ENCODE measurements at regions not wholly inside any gene's neighbourhood (a gene's known extent, or its start where the extent isn't known, plus 50 kb on each side); places are given as distances from the start of the nearest gene placed in this dataset.

DNA sequence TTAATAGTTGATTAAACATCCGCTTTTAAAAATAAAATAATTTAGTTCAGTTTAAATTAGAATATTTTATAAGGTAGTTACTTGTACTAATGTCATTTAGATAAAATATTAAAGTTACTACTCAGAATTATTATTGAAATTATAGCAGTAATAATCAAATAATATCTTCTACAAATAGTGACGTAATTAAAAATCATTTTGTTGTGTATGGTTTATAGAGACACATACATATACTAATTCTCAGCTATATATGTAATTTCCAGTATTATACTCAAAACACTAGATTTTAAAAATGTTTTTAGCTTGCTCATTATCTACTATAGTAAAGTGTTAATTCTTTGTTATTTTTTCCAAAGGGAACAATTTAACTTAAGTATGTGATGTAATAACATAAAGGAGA lies 435.2 kb upstream of the MANEA start:
- Mint-ChIP-seq H3K27ac (no peak overlapping the region), H3K4me3 (no peak overlapping the region), H3K9me3 (no peaks in the 10 kb centered on the region), H3K27me3 (ENCODE audit: low read depth in 3 of 3) (no peaks in the 10 kb centered on the region), H3K4me1 (no peaks in the 10 kb centered on the region), H3K36me3 (no peaks in the 10 kb centered on the region)
- H3K4me1 ChIP-seq (ENCODE audit: control insufficient read depth in 1 of 2, insufficient read depth in 2 of 2, low read length in 2 of 2), result no peaks in the 10 kb centered on the region
- no peak overlapping the region for H3K4me3 ChIP-seq (replicated peaks in 1 of 3; ENCODE audit: low read depth in 2 of 3, low read length in 3 of 3)
- H3K4me2 ChIP-seq (replicated peaks; ENCODE audit: extremely low read depth, low read length, poor library complexity, severe bottlenecking), result no peak overlapping the region
- intact Hi-C loops (cut with micrococcal nuclease), result no loop called here
- H2AFZ ChIP-seq (ENCODE audit: insufficient read depth, low read depth, low read length, poor library complexity, severe bottlenecking), result no peak overlapping the region
- no peaks in the 10 kb centered on the region for H3K9me3 ChIP-seq (replicated peaks in 1 of 2; ENCODE audit: control insufficient read depth in 1 of 2, insufficient read depth in 1 of 2, low read length in 2 of 2)
- no peaks in the 10 kb centered on the region for H3K79me2 ChIP-seq (ENCODE audit: insufficient read depth, low read length)
- H3K9ac ChIP-seq (ENCODE audit: insufficient read depth, low read length, poor library complexity, severe bottlenecking), result no peak overlapping the region
- no peak for DNase-seq
- no peaks in the 10 kb centered on the region for H4K20me1 ChIP-seq (ENCODE audit: insufficient read depth, low read length)
- TF ChIP-seq, protein P1, sequence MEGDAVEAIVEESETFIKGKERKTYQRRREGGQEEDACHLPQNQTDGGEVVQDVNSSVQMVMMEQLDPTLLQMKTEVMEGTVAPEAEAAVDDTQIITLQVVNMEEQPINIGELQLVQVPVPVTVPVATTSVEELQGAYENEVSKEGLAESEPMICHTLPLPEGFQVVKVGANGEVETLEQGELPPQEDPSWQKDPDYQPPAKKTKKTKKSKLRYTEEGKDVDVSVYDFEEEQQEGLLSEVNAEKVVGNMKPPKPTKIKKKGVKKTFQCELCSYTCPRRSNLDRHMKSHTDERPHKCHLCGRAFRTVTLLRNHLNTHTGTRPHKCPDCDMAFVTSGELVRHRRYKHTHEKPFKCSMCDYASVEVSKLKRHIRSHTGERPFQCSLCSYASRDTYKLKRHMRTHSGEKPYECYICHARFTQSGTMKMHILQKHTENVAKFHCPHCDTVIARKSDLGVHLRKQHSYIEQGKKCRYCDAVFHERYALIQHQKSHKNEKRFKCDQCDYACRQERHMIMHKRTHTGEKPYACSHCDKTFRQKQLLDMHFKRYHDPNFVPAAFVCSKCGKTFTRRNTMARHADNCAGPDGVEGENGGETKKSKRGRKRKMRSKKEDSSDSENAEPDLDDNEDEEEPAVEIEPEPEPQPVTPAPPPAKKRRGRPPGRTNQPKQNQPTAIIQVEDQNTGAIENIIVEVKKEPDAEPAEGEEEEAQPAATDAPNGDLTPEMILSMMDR (IDR thresholded peaks at IDR 0.05), result no peak
- no peaks in the 10 kb centered on the region for H3K27me3 ChIP-seq (ENCODE audit: control insufficient read depth in 2 of 2, insufficient read depth in 2 of 2, low read length in 2 of 2)
- H3K27ac ChIP-seq (ENCODE audit: low read depth in 1 of 2, low read length in 2 of 2), result no peak overlapping the region
- H3K36me3 ChIP-seq (replicated peaks in 1 of 2; ENCODE audit: control insufficient read depth in 1 of 2, insufficient read depth in 2 of 2, low read length in 2 of 2), result no peaks in the 10 kb centered on the region
- WGBS (ENCODE audit: insufficient coverage), result no CpG with 5 or more reads among the region's 2 CpGs

DNA sequence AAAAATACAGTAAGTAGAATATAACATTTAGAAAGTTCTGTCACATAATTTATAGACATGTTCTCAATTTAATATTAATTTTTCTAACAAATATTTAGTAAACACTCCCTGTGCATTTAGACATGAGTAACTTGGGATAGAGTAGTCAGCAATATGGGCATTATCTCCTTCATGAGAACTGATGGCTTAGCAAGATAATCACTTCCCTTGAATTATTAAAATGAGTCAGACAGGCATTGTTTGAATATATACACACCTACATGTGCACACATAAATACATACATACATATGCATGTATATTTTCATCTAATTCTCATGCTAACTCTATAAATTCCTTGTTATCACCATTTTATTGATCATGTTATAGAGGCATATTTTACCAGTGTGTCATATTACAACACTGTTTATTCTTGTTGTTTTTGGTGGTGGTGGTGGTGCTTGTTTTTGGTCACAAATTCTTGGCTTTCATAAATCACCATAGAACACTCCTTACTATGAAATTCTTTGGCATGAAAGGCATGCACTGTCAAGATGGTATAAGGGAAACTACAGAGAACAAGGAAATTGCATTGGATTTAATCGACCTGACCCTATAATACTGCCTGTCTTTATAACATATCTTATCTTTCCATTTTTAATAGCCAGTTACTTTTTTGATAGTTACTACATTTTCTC lies 434.5 kb upstream of the MANEA start:
- DNase-seq, result no peak
- no peak overlapping the region for H3K4me3 Mint-ChIP-seq

More for the DNA sequence above, 434.5 kb upstream of the MANEA start:
- Histone ChIP-seq H3K79me2 (ENCODE audit: insufficient read depth, low read length) (no peaks in the 10 kb centered on the region), H2AFZ (ENCODE audit: insufficient read depth, low read depth, low read length, poor library complexity, severe bottlenecking) (no peak overlapping the region), H3K9me3 (replicated peaks in 1 of 2; ENCODE audit: control insufficient read depth in 1 of 2, insufficient read depth in 1 of 2, low read length in 2 of 2) (no peaks in the 10 kb centered on the region), H3K36me3 (replicated peaks in 1 of 2; ENCODE audit: control insufficient read depth in 1 of 2, insufficient read depth in 2 of 2, low read length in 2 of 2) (no peaks in the 10 kb centered on the region), H3K4me2 (replicated peaks; ENCODE audit: extremely low read depth, low read length, poor library complexity, severe bottlenecking) (no peak overlapping the region), H4K20me1 (ENCODE audit: insufficient read depth, low read length) (no peaks in the 10 kb centered on the region), H3K27me3 (ENCODE audit: control insufficient read depth in 2 of 2, insufficient read depth in 2 of 2, low read length in 2 of 2) (no peaks in the 10 kb centered on the region), H3K4me1 (ENCODE audit: control insufficient read depth in 1 of 2, insufficient read depth in 2 of 2, low read length in 2 of 2) (no peaks in the 10 kb centered on the region), H3K27ac (ENCODE audit: low read depth in 1 of 2, low read length in 2 of 2) (no peak overlapping the region), H3K4me3 (replicated peaks in 1 of 3; ENCODE audit: low read depth in 2 of 3, low read length in 3 of 3) (no peak overlapping the region), H3K9ac (ENCODE audit: insufficient read depth, low read length, poor library complexity, severe bottlenecking) (no peak overlapping the region)
- WGBS (ENCODE audit: insufficient coverage), result no CpG with 5 or more reads among the region's 1 CpG
- intact Hi-C loops (cut with micrococcal nuclease), result no loop called here
- peaks cover 0 to 1% (median 0%) of the 10 kb centered on the region in 7 donors for H3K9me3 Mint-ChIP-seq
- TF ChIP-seq, protein P1 (IDR thresholded peaks at IDR 0.05), result no peak
- no peaks in the 10 kb centered on the region for H3K4me1 Mint-ChIP-seq
- H3K36me3 Mint-ChIP-seq, result no peaks in the 10 kb centered on the region
- no peak overlapping the region for H3K27ac Mint-ChIP-seq
- no peaks in the 10 kb centered on the region for H3K27me3 Mint-ChIP-seq (ENCODE audit: low read depth in 3 of 3)

Measured in CD14-positive monocyte (primary cell).